Embryonic facial prominence (tissue), 1 donor: ENCODE measurements at regions not wholly inside any gene's neighbourhood (a gene's known extent, or its start where the extent isn't known, plus 50 kb on each side); places are given as distances from the start of the nearest gene placed in this dataset.

Experiments used
- DNase-seq: peaks from one replicate; pipeline ENCODE4 v3.0.0-alpha.2; 2016; ENCODE audit errors: extremely low spot score

DNA sequence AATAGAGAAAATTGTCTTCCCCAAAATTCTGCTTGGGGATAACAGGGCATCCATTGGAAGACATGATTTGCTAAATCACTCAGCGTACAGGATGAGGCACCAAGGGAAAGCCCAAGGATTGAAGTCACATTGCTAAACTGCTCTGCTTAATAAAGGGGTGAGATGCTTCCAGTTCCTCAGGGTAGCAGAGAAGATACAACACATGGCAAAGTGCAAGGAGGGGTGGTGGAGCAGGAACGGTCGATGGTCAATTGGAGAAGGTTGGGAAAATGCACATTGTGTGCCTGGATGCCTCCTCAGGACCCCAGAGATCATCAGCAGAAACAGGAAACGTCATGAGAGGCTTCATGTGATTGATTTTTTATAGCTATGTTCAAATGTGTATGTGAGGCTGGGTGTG, 116.3 kb upstream of the SOX1 start:
- DNase-seq, result no peak

DNA sequence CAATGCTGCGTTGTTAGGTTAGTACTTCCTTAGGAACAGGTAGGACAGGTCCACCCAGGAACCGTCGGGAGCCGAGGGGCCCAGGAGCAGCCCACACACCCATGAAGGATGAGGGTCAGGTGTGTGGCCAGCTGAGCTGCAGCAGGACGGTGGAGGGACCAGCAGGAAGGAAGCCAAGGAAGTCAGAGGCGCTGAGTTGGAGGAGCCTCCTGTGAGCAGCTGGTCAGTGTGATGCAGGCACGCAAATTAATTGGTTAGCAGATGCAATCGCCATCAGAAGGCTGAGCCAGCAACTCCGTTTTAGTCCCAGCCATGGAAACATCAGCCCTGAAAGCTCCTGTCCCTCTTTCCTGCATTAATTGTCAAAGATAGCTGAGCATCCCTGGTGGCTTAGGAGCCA, 114.9 kb upstream of the SOX1 start:
- DNase-seq, result no peak

DNA sequence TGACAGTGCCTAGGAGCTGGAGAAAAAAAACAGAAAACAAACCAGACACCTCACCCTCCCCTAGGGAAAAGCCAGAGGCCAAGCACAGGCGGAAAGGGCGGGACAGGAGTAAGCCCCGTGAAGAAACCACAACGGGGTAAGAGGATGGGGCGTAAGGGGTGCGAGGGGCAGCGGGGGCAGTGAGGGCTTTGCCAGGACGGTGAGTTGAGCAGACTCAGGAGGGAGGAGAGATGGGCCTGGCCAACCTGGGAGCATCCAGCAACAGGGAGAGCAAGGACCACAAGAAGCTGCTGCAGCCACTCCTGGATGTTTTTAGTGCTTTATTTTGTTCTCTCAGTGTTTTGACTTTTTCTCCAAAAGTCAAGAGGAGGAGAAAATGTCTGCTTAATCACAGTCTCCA, 114.1 kb upstream of the SOX1 start:
- DNase-seq, result no peak

DNA sequence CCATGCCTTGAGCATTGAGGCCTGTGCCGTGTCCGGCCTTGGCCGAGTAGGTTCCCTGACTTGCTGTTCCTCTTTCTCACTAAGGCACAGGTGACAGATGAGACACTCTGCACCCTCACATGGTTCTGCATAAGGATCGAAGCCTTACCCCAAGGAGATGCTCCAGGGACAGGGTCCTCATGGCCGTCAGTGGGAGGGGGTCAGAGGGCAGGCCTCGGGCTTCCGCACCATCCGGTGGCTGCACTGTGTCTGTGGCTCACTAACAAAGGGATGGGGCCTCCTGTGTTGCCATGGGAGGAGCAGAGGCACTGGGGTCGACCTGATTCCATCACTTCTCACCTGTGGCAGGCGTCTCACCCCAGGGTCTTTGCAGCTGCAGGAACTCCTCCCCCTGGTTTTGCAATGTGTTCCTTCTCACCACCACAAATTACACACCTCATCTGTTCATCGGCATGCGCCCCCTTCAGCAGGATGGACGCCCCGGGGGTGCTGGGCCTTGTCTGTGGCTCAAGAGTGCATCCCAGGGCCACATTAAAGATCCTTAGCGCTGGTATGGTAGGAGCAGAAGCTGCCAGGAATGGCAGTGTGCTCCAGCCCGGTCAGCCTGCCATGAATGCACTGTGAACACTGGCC, 113.3 kb upstream of the SOX1 start:
- DNase-seq, result no peak

DNA sequence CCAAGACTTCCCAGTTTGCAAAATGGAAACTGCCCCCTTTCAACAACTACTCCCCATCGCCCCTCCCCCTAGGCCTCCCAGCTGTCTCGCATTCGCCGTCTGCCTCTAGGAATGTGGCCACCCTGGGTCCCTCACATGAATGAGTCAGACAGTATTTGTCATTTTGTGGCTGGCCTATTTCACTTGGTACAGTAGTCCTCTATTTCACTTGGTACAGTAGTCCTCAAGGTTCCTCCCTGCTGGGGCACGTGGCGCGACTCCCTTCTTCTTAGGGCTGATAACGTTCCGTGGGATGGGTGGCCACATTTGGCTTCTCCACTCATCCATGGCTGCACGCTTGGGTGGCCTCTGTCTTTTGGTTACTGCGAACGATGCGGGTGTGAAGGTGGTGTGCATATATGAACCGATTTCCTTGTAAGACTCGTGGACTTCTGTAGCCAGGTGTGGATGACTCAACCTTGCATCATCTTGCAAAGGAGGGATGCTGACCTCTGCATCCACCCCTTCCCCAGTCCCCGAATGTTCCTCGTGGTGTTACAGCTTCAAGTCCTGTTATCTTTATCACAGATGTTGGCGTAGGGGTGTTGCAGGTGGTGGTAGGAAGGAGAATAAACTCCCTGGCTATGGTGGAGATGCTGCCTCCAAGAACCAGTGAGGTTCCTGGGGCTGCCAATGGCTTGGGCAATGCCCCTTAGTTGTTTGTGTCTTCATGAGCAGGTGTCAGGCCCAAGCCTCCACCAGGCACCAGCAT, 112.1 kb upstream of the SOX1 start:
- no peak for DNase-seq

DNA sequence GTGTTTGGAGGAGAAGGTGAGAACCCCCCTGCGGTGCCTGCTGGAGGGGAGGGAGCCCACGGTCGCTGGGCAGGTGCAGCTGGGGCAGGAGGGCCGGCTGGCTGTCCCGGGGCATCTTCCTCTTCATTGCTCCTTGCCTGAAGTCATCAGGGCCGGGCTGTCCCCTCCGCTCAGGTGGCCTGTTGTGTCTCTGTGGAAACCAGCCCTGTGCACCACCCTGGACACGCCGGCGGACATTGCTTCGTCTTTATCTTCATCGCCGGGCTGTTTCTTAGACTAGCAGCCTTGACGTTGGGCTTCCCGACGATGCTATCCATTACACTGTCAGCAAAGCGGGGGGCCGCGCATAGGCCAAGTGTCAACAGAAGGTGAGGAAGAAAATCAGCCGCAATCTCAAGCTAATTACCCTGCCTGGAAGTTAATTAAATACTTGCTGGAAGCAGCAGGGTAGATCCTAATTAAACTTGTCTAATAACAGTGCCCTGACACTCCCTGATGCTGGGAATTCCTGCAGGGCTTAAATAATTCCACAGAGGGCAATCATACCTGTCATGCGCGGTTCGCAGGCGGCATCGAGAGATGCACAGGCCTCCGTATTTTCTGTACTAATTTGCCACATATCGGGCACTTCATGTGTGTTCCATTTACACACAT, 111.4 kb upstream of the SOX1 start:
- DNase-seq, result no peak

DNA sequence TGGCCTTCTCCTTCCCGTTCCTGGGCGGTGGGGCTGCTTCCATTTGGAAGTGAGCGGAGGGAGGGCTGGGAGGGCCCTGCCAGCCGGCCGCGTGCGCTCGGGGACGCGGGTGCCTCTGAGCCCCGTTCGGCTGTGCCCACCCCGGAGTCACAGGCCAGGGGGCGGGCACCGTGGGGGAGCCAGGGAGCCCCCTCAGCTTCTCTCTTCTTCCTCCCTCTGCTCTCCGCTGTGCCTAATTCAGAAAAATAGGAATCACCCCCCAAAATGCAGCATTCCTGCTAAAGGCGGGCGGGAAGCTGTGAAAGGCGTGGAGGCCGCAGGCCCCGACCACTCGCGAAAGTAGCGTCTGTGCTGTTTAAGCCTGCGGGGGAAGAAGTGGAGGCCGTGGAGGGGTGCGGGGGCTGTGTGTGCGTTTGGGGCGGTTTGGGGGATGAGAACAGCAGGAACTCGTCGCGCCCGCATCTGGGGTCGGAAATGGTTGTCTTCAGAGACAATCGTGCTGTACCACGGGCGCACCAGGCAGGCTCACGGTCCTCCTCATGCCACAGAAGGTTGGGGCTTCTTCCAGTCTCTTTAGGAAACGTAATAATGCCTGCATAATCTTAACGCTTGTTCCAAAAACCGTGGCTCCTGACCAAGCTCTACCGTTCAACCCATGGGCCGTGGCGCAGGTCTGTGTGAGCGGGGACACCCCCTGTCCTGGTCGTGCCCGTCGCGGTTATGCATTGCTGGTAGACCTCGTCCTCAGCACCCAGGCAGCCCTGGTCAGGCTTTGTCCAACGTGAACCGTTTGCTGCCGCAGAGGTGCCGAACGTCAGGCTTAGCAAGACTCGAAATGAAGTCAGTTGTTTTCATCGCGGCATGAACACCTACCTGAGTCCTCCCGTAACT, 110.4 kb upstream of the SOX1 start:
- DNase-seq, result no peak

DNA sequence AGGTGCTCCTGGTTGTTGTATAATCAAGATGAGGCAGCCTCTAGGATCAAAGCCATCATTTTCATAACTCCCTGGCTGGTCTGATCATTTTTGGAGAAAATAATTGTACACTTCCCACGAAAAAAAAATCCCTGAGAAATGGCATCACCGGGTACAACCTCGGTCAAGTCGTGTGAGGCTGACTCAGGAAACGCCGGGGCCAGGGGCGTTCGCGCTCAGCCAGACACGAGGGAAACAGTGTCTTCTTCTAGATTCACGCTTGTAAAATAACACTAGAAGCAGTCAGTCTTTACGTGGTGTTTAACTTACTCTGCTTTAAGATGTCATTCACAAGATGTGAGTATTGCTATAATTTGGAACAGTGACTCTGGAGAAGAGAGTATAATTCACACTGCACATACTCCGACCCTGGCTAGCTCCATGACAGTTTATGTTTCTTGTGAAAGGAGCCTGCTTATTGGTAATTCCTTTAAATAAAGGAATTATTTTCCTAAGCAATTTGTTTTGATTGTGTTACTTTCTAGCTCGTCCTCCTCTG, 109.0 kb upstream of the SOX1 start:
- no peak for DNase-seq

DNA sequence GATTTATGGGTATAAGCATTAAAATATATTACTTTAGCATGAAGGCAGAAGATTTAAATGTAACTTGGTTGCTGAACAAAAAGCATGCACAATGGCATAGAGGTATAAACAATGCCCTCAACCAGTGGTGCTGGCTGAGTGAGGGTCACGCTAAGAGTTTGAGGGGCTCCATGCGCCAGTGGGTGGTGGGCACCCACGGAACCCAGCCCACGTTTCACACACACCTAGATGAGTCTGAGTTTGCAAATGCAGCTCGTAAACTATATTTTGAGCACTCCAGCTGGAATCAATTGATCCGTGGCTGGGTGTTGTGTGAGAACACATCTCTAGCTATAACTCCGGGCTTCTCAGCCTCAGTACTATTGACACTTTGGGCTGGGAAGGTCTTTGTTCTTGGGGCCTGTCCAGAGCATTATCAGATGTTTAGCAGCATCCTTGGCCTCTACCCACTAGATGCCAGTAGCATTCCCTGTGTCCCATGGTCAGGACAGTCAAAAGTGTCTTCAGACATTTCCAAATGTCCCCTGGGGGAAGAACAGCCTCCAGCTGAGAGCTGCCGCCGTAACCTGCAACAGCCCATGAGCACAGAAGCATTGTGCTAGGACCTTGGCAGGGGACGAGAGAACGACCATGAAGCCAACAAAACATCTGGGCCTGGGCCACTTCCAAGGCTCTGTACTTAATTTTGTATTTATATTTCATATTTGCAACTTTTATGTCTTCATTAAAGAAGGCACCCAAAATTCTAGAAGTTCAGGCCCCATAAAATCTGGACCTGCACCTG, 108.1 kb upstream of the SOX1 start:
- no peak for DNase-seq

DNA sequence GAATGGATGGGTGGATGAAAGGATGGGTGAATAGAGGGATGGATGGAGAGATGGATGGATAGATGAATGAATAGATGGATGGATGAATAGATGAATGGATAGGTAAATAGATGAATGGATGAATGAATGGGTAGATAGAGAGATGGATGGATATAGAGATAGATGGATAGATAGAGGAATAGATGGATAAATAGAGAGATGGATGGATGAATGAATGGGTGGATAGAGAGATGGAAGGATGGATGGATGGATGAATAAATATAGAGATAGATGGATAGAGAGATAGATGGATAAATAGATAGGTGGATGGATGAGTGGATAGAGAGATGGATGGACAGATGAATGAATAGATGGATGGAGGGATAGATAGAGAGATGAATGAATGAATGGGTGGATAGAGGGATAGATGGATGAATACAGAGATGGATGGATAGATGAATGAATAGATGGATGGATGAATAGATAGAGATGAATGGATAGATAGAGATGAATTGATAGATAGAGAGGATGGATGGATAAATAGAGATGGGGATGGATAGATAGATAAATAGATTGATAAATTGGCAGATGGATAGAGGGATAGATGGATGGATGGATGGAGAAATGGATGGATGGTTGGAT, 106.7 kb upstream of the SOX1 start:
- DNase-seq, result no peak

DNA sequence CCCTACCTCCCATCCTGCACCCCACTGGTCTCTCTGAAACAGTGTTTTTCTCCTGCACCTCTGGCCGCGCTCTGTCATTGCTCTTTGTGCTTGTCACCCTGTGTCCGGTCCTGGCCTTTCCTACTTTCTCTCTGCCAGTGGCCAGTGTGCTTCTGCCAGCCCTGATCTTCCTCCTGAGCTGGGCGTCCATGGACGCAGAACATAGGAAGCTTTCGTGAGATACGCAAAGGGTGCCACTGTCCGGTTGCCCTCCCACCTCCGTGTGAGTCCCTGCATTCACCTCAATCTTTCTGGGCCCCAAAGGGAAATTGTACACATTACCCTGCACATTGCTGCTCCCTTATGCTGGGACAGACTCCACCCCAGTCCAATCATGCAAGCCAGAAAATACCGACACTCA, 105.7 kb upstream of the SOX1 start:
- no peak for DNase-seq

DNA sequence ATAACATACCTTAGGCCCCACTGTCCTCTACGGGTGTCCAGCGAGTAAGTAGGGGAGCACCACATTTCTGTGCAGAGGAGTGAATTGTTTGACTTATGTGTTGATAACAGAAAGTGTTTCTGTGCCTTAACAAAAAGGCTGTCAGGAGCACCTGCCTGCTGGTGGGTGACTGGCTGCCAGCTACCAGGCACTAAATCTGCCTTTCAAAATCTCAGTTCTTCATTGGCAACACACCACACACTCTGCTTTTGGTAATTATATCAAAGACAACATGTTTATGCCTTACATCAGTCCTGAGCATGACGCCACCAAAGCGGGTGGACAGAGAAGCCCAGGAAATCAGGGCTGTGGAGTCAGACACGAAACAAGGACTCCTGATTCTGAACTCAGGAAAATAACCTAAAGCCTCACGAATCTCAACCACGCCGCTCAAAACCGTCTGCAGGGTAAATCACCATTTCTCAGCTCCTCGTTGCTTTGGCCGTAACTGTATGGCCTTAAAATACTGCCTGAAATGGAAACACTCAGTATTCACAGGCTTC, 105.2 kb upstream of the SOX1 start:
- DNase-seq, result no peak

DNA sequence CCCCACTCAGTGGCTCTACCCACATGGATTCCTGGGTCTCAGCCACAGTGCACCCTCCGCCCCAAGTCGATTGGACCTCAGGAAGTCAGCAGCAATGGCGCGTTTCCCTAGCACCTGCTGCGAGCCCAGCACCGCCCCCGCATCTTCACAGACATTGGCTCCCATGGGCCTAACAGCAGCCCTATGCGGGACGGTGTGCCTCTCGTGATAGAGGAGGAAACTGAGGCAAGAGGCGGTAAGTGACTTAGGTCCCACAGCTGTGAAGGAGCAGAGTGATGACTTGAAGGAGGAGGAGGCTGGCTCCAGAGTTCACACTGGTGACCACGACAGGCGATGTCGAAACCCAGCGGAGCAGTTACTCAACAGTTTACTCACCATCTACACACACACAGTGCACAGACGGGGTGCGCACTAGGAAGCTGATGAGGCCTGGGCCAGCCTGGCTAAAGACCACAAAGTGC, 104.5 kb upstream of the SOX1 start:
- DNase-seq, result no peak

DNA sequence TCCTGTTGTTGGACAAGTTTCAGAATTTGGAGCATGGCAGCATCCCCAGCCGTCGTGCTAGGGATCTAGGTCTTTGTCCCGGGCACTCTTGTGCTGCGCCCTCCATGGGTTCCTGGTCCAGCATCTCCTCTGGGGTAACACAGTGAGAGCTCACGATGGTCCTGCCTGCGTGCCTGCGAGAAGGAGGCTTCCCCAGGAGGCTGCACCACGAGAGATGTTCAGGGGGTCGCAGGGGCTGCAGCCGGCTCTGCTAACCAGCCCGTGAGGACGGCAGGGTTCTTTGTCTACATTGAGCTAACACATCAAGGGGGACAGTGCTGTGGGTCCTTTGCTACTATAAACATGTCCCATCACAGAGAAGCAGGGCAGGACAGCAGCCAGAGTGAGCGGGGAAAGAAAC, 103.9 kb upstream of the SOX1 start:
- DNase-seq, result no peak

DNA sequence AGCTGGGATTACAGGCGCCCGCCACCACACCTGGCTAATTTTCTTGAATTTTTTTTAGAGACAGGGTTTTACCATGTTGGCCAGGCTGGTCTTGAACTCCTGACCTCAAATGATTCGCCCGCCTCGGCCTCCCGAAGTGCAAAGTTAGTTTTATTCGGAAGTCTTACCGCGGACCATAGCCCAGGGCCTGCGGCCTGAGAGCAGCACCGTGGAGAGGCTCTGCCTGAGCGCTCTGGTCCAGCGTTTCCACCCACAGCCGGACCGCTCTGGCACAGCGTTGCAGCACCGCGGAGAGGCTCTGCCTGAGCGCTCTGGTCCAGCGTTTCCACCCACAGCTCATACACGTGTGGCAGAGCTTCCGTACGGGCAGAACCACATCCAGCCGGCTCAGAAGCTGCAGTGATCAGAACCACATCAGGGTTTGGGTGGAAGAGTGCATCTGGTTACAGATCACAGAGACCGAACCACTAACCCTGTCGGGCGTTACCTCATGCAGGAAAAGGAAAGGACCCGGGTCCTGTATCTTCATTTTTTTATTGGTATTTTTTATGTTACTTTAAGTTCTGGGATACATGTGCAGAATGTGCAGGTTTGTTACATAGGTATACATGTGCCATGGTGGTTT, 102.4 kb upstream of the SOX1 start:
- no peak for DNase-seq

DNA sequence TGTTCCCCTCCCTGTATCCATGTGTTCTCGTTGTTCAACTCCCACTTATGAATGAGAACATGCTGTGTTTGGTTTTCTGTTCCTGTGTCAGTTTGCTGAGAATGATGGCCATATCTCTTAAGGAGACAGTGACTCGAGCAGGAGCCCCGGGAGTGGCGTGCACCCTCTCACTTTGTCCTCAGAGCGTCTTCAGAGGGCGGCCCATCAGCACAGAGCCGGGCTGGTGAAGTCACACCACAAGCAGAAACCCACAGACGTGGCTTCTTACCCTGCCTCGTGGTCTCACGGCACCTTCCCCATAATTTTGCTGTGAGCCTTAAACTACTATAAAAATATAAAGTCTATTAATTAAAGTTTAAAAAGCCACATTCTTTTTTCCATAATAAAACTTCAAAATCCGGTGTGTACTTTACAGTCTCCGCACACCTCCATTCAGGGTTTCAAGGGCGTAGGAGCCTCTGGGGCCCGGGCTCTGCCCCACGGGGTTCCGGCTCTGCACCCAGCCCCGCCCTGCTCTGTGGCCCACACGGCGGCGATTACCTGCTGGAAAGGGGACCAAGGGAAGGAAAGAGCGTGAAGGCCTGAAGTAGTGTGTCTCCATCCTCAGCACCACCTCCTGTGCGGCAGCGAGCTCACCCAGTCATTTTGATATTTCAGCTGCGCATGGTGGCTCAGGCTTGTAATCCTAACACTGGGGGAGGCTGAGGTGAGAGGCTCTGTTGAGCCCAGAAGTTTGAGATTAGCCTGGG, 101.3 kb upstream of the SOX1 start:
- DNase-seq, result no peak

DNA sequence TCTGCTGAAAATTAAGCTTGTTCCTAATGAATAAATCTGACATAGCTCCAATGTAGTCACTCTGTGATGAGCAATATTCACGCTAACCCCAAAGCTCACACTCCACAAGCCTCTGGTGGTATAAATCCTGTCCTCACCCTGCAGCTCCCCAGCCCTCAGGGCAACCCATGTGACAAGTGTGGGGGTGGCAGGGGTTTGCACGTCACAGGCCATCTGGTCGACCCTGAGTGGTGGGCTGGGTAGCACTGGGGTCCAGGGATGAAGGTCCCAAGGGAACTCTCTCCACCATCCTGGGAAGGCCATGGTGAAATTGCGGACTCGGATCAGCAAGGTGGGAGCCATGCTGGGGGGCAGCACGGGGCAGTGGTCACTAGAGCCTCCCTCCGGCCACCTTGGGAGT, 100.0 kb upstream of the SOX1 start:
- no peak for DNase-seq

DNA sequence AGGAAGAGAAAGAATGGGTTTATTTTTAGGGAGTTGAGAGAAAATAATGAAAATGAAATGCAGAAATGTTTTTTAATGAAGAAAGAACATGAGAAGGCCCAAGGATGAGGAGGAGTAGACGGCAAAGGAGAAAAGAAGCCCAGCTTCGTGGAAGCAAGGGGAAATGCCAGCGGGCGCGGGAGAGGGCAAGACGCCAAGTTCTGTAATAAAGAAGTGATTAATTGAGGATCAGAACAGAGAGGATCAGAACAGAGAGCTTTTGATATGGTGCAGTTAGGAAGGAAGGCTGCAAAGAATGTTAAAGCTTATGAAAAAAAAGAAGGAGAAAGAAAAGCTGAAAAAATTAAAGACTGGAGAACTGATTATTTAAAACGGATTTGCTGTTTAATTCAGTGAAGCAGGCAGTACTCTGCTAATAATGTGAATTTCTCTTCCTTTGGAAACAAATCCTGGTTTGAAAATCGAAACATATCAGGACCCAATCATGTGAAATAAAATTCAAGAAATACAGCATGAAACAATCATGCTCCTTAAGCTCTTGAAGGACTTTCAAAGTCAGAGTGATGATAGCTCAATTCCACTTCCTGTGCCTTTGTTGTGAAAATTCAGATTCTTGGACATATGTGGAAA, 99.3 kb upstream of the SOX1 start:
- DNase-seq, result no peak
